ENCODE measurements at regions not wholly inside any gene's neighbourhood (a gene's known extent, or its start where the extent isn't known, plus 50 kb on each side); places are given as distances from the start of the nearest gene placed in this dataset.

DNA sequence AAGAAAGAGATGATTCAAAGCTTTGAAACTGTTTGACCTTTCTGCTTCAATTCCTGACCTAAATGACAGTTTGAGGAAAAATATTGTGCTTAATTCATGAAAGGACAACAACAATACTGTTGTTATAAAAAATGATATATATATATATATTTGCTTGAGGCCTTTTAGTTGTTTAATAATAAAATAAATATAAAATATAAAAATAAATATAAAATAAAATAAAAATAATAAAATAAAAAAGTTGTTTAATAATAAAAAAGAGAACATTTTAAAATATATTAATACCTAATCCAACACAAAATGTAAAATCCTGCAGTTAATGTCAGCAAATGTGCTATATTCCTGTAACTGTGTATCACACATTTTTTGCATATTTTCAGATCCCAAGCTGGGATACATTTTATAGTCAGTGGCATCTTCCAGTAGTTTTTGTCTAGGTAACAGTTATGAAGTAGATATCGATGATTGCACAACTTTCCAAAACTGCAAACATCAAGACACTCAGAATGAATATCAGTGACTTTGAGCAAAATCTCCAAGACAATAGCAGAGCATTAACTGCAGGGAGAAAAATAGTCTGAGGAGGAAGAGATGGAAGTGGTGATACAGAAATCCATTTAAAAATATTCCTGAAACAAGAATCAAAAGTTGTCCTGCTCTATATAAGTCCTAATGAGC, 375.5 kb upstream of the KLHL1 start:
- DNase-seq = no peak

- DNase-seq = no peak
These were observed 365.7 kb upstream of the KLHL1 start for GRCh38 chr13:70473907-70474306.

- no peak for DNase-seq
These were observed 360.8 kb upstream of the KLHL1 start for GRCh38 chr13:70469077-70469476.

DNA sequence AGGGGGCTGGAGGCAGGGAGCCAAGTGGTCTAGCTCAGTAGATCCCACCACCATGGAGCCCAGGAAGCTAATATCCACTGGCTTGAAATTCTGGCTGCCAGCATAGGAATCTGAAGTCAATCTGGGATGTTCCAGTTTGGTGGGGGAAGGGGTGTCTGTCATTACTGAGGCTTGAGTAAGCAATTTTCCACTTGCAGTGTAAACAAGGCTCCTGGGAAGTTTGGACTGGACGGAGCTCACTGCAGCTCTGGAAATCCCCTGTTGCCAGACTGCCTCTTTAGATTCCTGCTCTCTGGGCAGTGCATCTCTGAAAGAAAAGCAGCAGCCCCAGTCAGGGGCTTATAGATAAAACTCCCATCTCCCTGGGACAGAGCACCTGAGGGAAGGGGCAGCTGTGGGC, 349.2 kb upstream of the KLHL1 start:
- no peak for DNase-seq

- DNase-seq = no peak
These were observed 340.6 kb upstream of the KLHL1 start for GRCh38 chr13:70448820-70449219.

GRCh38 chr13:70432276-70432805, 324.1 kb upstream of the KLHL1 start:
- no peak for DNase-seq

DNA sequence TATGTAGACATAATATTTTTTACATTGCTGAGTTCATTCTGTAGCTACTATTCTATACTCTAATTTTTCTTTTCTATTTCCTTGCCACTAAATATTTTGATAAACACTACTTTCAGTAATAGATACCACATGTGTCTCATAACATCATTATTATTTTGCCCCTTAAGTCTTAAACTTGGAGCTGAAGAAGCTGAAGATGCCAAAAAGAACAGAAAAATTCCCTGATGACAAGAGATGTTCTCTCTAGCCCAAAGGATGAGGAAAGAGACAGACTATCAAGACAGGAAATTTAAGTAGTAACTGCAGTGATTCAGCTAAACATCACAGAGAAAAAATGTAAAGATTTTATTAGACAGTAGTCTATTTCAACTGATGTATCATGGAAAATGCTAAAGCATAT, 322.0 kb upstream of the KLHL1 start:
- no peak for DNase-seq

DNA sequence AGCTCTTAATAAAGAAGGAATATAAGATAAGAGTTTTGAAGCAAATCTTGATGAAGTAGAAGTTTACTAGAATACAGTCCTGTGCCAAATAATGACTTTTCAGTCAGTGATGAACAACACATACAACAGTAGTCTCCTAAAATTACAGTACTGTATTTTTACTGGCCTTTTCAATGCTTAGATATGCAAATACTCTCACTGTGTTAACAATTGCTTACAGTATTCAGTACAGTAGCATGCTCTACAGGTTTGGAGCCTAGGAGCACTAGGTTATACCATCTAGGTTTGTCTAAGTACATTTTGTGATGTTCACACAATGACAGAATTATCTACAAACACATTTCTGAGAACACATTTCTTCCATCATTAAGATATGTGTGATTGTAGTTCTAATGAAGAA, 316.7 kb upstream of the KLHL1 start:
- DNase-seq = peak; percentile 71

GRCh38 chr13:70424428-70424827, 316.2 kb upstream of the KLHL1 start:
- peak; percentile 91 for DNase-seq

- no peak for DNase-seq
These were observed 306.9 kb upstream of the KLHL1 start for GRCh38 chr13:70415136-70415535.

DNA sequence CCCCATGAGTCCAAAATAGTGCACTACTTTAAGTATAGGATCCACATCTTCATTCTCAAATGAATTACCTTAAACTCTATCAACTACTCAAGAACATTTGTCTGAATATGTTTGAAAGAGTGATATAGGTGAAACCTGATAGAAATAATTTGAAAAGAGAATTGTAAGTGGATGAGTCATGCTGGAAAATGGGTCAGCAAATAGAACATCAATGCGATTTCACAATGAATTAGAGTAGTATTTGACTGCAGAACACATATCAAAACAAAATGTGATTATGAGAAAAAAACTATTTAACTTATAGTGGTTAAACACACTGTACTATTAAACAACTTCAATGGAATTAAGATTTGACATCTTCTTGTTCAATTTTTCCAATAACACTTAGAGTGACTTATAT, 300.6 kb upstream of the KLHL1 start:
- DNase-seq = no peak

DNA sequence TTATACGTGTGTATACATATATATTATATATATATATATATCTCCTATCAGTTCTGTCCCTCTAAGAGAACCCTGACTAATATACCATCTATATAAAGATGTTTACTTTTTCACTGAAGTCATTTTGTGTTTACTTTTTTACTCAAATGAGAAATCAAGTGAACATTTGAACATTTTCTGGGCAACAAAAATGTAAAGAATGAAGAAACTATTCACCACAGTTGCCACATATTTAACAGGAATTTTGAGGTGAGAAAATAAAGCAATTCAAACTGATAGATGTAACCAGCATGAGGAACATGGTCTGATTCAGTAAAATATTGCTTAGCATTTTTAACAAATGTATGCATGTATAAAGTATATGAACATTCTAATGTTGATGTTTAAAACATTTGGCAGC, 299.2 kb upstream of the KLHL1 start:
- no peak for DNase-seq

DNA sequence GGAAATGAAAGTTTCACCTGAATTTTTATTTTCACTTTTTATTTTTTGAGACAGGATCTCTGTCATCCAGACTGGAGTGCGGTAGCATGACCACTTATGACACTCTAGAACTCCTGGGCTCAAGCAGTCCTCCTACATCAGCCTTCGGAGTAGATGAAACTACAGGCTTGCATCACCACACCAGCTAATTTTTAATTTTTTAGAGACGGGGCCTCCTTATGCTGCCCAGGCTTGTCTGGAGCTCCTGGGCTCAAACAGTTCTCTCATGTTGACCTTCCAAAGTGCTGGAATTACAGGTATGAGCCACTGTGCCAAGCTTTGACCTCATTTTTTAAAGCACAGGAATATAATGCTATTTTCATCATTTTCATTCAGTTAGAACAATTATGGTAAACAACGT, 297.0 kb upstream of the KLHL1 start:
- no peak for DNase-seq

- no peak for DNase-seq
These were observed 285.8 kb upstream of the KLHL1 start for GRCh38 chr13:70394031-70394548.

- peak; percentile 92 for DNase-seq
These were observed 283.4 kb upstream of the KLHL1 start for GRCh38 chr13:70391678-70392077.

- no peak for DNase-seq
These were observed 282.7 kb upstream of the KLHL1 start for GRCh38 chr13:70390968-70391367.

GRCh38 chr13:70390064-70390463, 281.8 kb upstream of the KLHL1 start:
- no peak for DNase-seq

- no peak for DNase-seq
These were observed 280.7 kb upstream of the KLHL1 start for GRCh38 chr13:70388935-70389334.

GRCh38 chr13:70386919-70387318, 278.7 kb upstream of the KLHL1 start:
- DNase-seq = no peak

DNA sequence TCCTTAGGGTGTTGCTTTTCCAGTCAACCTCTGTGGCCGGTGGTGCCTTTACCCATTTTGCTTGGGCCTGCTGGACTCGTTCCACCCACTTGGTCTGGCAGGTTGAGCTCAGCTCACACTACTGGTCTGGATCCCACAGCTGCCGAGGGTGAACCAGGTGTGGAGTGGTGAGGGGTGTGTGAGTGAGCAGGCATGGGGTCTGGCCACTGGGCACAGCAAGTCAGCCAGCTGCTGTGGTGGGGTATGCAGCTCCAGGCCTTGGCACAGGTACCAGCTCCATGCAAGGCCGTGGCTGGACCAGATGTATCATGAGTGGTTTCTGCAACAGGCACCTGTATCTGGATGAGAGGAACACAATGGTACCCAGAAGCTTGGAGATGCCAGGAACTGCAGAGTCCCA, 277.6 kb upstream of the KLHL1 start:
- DNase-seq = no peak

DNA sequence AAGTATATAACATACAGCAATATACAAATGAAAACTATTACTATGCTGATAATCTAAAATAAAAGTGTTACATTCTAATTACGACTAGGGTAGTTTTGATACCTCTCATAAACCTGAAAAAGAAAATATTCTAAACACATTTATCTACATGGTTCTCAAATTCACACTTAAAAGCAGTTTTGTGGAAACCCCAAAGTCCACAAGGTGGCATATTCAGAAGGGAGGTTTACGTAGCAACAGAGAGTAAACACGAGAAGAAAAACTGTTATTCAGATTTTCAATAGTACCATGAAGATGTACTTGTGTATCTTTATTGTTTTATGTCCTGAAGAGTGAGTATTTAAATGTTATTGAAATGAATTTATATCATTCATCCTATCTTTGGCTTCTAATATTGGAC, 275.9 kb upstream of the KLHL1 start:
- DNase-seq = no peak

DNA sequence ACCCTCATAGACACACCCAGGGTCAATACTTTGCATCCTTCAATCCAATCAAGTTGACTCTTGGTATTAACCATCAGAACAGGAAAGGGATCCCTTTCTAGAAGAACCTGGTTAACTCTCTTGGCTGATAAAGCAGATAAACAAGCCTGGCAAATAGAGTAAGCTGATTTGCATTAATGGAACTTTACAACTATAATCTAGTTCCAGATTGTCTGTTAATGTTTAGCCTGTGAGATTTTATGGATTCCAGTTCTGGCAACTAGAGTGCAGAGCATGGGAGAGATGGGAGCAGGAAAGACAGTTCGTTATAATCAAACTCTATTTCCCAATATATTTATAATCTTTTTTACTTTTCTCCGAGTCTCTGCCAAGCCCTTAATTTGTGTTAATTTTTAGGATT, 272.6 kb upstream of the KLHL1 start:
- DNase-seq = no peak

- no peak for DNase-seq
These were observed 267.5 kb upstream of the KLHL1 start for GRCh38 chr13:70375718-70376117.

GRCh38 chr13:70370924-70371323, 262.7 kb upstream of the KLHL1 start:
- no peak for DNase-seq

GRCh38 chr13:70366720-70367119, 258.5 kb upstream of the KLHL1 start:
- DNase-seq = no peak
